Tongue (tissue), 1 donor: ENCODE measurements at regions not wholly inside any gene's neighbourhood (a gene's known extent, or its start where the extent isn't known, plus 50 kb on each side); places are given as distances from the start of the nearest gene placed in this dataset.
"Not testable (repeated sequence)": the region's sequence is repeated elsewhere in the genome, so short reads cannot be mapped to it uniquely, and the experiment has no call there.

Experiments used
- DNase-seq: peaks from one replicate; pipeline ENCODE4 v3.0.0-alpha.2; 2015

DNA sequence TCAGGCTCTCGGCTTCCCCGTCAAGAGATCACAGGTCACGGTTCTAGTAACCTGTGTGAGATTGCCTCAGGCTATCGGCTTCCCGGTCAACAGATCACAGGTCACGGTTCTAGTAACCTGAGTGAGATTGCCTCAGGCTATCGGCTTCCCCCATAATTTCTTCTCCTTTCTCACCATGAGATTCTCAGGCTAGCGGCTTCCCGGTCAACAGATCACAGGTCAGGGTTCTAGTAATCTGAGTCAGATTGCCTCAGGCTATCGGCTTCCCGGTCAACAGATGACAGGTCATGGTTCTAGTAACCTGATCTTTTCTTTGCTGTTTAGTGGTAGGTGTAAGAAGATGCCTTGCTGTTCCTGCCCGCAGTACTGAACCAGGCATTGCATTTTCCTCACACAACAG lies 418.2 kb upstream of the ZNF717 start:
- DNase-seq, result no peak

- DNase-seq, result no peak
Observed at GRCh38 chr3:76206346-76206745, 421.0 kb upstream of the ZNF717 start.

DNA sequence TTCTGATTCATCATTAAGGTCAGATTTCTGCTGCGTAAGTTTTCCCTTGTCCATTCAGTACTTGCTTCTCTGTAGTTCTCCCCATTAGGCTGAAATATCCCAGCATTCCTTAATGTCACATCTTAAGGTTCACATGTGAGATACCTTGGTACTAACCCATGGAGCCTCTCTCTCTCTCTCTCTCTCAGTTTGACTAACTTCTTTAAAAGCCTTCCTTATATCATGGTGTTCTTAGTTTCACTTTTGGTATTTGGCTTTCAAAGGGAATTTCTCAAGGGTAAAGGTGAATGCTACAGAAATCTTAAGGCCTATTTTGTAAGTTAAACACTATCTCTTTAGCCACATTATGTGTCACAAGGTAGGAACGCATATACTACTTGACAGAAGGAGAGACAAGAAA lies 427.3 kb upstream of the ZNF717 start:
- DNase-seq, result no peak

DNA sequence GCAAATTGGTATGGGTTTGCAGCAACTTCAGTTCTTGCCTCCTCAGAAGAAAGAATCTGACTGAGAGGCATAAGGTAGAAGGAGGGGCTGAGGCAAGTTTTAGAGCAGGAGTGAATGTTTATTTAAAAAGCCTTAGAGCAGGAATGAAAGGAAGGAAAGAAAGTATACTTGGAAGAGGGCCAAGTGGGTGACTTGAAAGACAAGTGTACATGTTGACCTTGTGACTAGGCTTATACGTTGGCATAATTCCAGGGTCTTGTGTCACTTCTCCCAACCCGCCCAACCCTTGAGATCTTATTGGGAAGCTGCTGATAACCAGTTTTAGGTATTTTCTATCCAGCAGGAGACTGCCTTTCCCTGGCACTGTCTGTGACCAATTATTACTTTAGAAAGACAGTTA lies 436.9 kb upstream of the ZNF717 start:
- peak; percentile 34 for DNase-seq

GRCh38 chr3:76231258-76231657 lies 445.9 kb upstream of the ZNF717 start:
- DNase-seq, result no peak

GRCh38 chr3:76242886-76243753 lies 457.8 kb upstream of the ZNF717 start:
- DNase-seq, result no peak

DNA sequence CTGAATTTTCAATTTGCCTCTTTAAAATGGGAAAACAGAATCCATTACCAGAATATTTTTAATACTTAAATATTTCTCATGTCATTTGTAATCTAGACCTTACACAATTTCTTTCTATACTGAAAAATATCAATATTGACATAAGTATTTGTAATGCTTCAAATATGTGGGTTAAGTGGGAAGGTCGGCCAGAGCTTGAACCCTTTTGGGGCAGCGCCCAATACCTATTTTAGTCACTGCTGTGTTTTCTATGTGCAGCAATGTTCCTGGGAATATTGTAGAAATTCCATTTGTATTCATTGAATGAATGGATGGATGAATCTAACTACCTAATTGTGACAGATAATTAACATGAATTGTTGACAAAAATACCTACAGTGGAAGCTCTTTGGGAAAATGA lies 459.7 kb upstream of the ZNF717 start:
- no peak for DNase-seq

DNA sequence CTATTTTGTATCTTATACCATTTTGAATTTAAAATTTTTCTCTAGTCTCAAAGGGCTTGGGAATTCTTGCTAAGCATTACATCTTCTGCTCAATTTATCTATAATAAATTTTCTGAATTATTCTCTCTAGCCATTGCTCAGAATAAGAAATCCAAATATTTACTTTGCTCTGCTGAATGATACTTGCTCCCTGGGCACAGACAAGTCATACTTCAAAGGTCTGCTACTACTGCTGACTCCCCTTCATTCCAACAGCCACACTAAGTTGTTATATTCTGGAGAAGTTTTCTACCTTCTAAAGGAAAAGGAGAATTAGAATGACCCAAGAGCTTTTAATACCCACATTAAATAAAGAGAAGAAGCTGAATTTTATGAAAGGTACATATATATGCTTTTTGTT lies 460.3 kb upstream of the ZNF717 start:
- DNase-seq, result no peak

DNA sequence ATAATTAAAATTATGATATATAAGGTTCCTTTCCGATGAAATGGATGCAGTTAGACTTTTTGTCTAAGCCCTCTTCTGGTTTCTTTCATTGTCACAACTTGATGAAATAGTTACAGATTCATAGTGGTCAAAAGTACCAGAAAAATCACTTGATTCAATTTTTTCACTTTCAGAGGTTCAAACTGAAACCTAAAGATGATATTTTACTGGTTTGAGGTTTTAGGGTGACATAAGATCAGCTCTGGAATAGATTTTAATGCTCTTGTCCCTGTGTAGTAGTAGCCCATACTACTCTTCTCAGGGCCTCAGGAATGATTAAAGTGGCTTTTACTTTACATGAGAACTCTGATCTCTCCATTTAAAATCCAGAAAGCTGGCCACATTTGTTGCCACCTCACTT lies 479.1 kb upstream of the ZNF717 start:
- no peak for DNase-seq

DNA sequence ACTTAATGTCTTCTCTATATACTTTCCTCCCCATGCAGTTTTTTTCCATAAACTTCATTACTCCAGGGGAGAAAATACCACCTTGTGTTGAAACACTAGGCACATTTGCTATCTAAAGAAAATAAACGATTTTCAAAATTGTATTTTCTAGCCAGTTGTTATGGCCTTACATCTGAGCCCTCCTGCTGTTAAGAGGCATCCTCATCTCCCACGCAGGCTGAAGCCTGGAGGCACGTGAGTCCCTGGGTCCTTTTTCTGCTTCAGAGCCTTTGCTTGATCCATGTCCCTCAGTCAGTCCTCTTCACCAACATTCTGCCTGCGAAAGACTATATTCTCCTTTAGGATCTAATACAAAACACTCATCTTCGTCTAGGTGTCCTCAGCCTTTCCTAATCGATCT lies 479.6 kb upstream of the ZNF717 start:
- DNase-seq, result no peak

DNA sequence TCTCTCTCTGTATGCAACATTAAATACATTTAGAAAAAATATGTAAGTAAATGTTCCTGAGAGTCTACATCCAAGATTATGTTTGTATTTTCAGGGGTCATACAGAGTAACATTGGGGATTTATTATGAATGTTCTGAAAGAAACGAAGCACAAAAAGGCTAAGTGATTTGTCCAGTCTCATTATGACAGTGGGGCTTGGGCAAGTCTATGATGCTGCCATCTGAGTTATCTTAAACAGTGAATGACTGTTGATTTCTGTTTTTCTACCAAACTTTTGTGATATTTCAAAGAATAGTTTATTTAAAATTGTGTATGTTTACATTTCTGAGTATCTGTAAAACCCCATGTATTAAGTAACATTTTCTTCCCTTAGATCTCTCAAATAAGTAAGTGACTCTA lies 481.2 kb upstream of the ZNF717 start:
- no peak for DNase-seq

DNA sequence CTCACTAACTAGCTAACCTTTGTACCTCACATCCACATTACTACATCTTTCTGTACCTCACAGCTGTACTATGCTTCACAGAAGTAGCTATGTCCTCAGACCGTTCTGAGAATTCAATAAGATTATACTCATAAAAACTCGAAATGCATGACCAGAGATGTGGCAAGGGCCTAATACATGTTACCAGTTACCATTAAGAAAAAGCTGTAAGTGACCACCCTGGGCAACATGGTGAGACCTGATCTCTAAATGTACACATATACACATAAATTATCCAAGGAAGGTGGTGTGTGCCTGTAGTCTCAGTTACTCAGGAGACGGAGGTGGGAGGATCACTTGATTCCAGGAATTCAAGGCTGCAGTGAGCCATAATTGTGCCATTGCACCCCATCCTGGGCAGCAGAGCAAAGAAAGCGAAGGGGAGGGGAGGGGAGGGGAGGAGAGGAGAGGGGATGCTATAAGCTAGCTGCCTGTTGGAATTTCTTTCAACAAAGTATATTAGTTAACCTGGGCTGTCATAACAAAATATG lies 482.6 kb upstream of the ZNF717 start:
- DNase-seq, result no peak

DNA sequence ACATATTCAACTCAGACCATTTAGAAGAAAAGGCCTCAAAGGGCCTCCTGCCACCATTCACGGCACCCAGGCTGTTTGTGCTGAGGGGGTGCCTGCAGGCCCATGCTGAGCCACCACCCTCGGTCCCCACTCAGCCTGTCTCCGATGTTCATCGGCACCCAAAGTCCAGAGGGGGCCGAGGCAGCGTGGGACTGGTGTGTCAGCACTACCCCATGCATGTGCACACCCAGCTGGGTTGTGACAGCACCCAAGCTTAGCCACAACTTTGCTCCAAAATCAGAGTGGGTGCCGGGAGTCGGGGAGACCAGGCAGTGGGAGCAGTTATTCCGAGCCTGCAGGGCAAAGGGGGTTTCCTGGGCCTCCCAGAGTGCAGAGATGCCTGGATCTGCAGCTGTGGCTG lies 508.5 kb upstream of the ZNF717 start:
- DNase-seq, result no peak

GRCh38 chr3:76300746-76301145 lies 515.4 kb upstream of the ZNF717 start:
- DNase-seq, result no peak

- DNase-seq, result no peak
Observed at GRCh38 chr3:76307556-76307955, 522.2 kb upstream of the ZNF717 start.

- DNase-seq, result no peak
Observed at GRCh38 chr3:76308541-76308940, 523.2 kb upstream of the ZNF717 start.

DNA sequence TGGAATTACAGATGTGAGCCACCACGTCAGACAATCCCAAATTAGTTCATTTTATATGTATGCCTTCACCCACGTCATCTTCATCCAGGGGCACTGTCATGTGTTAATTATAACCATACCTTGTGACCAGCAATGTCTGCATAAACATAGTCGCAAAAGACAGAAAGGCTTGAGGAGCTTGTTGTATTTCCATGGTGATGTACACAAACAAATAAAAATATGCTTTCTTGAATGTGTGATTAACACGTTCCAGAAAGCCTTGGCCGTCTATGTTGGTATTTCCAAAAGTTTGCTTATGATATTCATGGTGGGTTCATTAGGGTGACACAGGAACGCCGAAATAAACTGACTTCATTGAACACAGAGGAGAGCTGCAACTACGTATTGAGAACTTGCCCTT lies 524.7 kb upstream of the ZNF717 start:
- no peak for DNase-seq

DNA sequence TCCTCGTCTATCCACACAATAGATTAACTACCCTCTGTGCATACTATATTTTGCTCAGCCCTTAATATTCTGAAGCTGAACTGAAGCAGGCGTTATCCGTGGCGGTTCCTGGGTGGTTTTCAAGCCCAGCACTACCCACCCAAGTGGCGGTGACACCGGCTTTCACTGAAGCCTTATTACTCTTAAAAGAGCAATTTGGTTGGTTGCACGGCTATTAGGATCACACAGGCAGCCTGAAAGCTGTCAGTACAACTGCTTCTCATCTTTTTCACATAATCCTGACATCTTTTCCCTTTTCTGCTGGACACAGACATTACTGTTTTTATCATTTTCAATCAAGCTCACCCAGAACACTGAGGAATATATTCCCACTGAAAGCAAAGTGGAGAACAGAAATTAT lies 525.3 kb upstream of the ZNF717 start:
- no peak for DNase-seq

DNA sequence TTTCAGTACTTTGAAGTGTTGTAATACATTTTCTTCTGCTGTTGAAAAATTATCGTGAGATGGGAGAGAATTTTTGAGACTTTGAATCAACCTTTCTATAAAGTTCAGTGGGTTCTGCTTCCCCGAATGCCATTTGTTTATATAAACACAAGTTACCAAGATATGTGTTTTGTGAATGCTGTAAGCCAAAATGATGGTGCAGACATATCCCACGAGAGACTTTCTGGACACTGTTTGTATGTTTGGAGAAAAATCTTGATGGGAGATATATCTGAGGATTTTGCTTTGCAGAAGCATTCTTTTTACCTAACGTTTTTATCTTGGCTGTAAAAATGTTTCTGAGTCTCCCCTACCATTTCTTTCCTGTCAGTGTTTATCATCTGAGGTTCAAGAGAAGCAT lies 526.6 kb upstream of the ZNF717 start:
- peak; percentile 3 for DNase-seq

- not testable (repeated sequence) for DNase-seq
Observed at GRCh38 chr3:76315906-76316305, 530.6 kb upstream of the ZNF717 start.

DNA sequence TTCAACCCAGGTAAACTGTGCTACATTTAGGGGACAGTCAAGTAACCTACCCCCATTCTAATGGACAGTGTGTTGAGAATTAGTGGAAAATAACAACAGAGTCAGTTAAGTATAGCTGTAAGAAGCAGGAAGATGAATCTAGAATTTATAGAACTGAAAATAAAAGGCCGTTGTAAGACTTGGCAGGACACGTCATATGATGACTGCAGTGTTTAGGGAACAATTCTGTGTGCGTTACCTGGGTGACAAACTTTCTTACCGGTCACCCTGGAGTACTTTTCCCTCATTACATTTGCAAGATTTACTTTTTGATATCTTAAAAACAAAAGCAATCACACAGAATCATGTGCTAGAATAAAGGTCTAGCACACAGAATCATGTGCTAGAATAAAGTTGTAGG lies 536.3 kb upstream of the ZNF717 start:
- DNase-seq, result no peak

DNA sequence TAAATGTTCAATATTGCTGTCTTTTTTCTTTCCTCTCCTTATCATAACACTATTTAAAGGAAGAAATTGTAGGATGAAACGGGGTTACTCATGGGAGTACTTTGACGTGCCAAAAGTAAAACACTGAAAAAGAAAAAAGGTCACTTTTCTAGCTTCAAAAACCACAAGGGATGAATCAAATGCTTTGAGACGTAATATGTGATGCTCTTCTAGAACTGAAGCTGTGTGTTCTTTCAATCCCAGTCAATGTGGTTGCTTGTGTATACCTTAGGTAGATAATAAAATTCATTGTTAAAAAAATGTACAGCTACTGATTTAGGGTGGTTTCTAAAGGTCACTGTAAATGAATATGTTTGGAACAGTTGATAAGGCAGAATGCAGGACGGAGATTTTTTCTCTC lies 538.8 kb upstream of the ZNF717 start:
- no peak for DNase-seq

- no peak for DNase-seq
Observed at GRCh38 chr3:76345878-76346277, 560.5 kb upstream of the ZNF717 start.

GRCh38 chr3:76346690-76347089 lies 561.3 kb upstream of the ZNF717 start:
- no peak for DNase-seq
